HepG2 (cell line): ENCODE measurements at regions not wholly inside any gene's neighbourhood (a gene's known extent, or its start where the extent isn't known, plus 50 kb on each side); places are given as distances from the start of the nearest gene placed in this dataset.

Experiments
- ATAC-seq: fragments of 200-7000 bp; cut with Tn5 transposase; 3 replicates; pipeline ENCODE4 v1.9.1; 2020; ENCODE audit warnings: mild to moderate bottlenecking, moderate library complexity
- BruUV-seq: library from RNA; stranded (reverse); fragments of 400-500 nt; replicated peaks from 2 replicates; lab custom pipeline; 2021; lab: Mats Ljungman, UMichigan
- CTCF ChIA-PET: fragments of 300-600 bp; formaldehyde crosslinking; extraction: SDS; loops from one replicate; lab custom pipeline; 2021; ENCODE audit warnings: low total read pairs, inconsistent platforms, low intra/inter-chr PET ratio; lab: Yijun Ruan, JAX
- POLR2A ChIA-PET: fragments of 350-600 bp; sonication (Branson Sonifier 250); formaldehyde crosslinking; loops from one replicate; lab custom pipeline; 2020; ENCODE audit warnings: antibody characterized with exemption, inconsistent platforms; lab: Yijun Ruan, JAX
- DNase-seq: peaks from one replicate; pipeline ENCODE4 v3.0.0-alpha.2; 2015; ENCODE audit warnings: low spot score
- FAIRE-seq: peaks from 3 replicates; lab custom pipeline; 2011; peaks lifted over from hg19 to GRCh38; lab: Jason Lieb, UNC
- H2AFZ ChIP-seq: one replicate; pipeline ENCODE4 v1.6.1; 2011; ENCODE audit warnings: low read length, inconsistent platforms
- H3K27ac ChIP-seq: fragments of 300-600 bp; 3 replicates; pipeline ENCODE4 v1.8.0; 2011; ENCODE audit warnings: mixed run types, mild to moderate bottlenecking, mixed read lengths, low read length, inconsistent platforms; ENCODE audit not compliant: insufficient read depth; ENCODE audit errors: extremely low read length
- H3K27me3 ChIP-seq, 2 experiments: fragments of 200-600 bp in 1 of 2; 2 replicates in 1 of 2; 3 replicates in 1 of 2; pipeline versions ENCODE4 v1.6.0 to v1.8.0; 2011; ENCODE audit warnings: low read length in 2 of 2, mild to moderate bottlenecking in 2 of 2, moderate library complexity in 2 of 2, inconsistent platforms in 1 of 2; ENCODE audit not compliant: insufficient read depth in 2 of 2, control insufficient read depth in 1 of 2
- H3K36me3 ChIP-seq, 2 experiments: fragments of 200-600 bp in 1 of 2; replicated peaks in 1 of 2; 2 replicates in 1 of 2; 3 replicates in 1 of 2; pipeline versions ENCODE4 v1.5.1 to v1.8.0; 2011; ENCODE audit warnings: low read length in 2 of 2, inconsistent platforms in 1 of 2; ENCODE audit not compliant: insufficient read depth in 2 of 2, control insufficient read depth in 1 of 2
- H3K4me1 ChIP-seq: 2 replicates; pipeline ENCODE4 v1.5.1; 2012; ENCODE audit warnings: low read length, inconsistent platforms; ENCODE audit not compliant: insufficient read depth
- H3K4me2 ChIP-seq: 2 replicates; pipeline ENCODE4 v1.6.0; 2011; ENCODE audit warnings: low read depth, low read length, inconsistent platforms
- H3K4me3 ChIP-seq, 3 experiments: fragments of 200-600 bp in 1 of 3; sonication (generic), shearing (Covaris generic) in 1 of 3; replicated peaks in 1 of 3; 2 replicates each; pipeline ENCODE4 v1.5.1; 2011 to 2016; ENCODE audit warnings: low read length in 3 of 3, inconsistent platforms in 2 of 3, low read depth in 2 of 3, mild to moderate bottlenecking in 2 of 3, control low read depth in 1 of 3, mixed read lengths in 1 of 3; ENCODE audit not compliant: insufficient read depth in 1 of 3
- H3K79me2 ChIP-seq: one replicate; pipeline ENCODE4 v1.6.1; 2011; ENCODE audit warnings: low read length, inconsistent platforms; ENCODE audit not compliant: insufficient read depth
- H3K9ac ChIP-seq: 2 replicates; pipeline ENCODE4 v1.6.0; 2011; ENCODE audit warnings: mild to moderate bottlenecking, low read depth, low read length, inconsistent platforms; ENCODE audit not compliant: insufficient read depth
- H3K9me3 ChIP-seq: 2 replicates; pipeline ENCODE4 v1.5.1; 2012; ENCODE audit warnings: mild to moderate bottlenecking, low read length
- H4K20me1 ChIP-seq: 2 replicates; pipeline ENCODE4 v1.6.0; 2011; ENCODE audit warnings: inconsistent platforms, mild to moderate bottlenecking, low read length, moderate library complexity; ENCODE audit not compliant: insufficient read depth
- ATRX ChIP-seq: sonication (generic); formaldehyde crosslinking; IDR thresholded peaks from 2 replicates; pipeline ENCODE4 v1.4.0; 2020; ENCODE audit warnings: missing genetic modification reagents, borderline replicate concordance
- IRX3 ChIP-seq: sonication (generic); formaldehyde crosslinking; IDR thresholded peaks from 2 replicates; pipeline ENCODE4 v1.8.1; 2023; ENCODE audit warnings: mild to moderate bottlenecking, low read depth, missing genetic modification reagents, borderline replicate concordance
- PLRG1 ChIP-seq: fragments of 450-650 bp; conservative IDR thresholded peaks from 2 replicates; pipeline ENCODE4 v1.6.1; 2016
- SMC3 ChIP-seq: IDR thresholded peaks from 2 replicates; pipeline ENCODE4 v1.6.1; 2011; ENCODE audit warnings: low read length, improper control_type of control experiment
- ZBTB44 ChIP-seq: sonication (generic); formaldehyde crosslinking; IDR thresholded peaks from 2 replicates; pipeline ENCODE4 v1.4.0; 2020; ENCODE audit warnings: missing genetic modification reagents
- ZBTB7B ChIP-seq: sonication (generic); formaldehyde crosslinking; IDR thresholded peaks from 2 replicates; pipeline ENCODE4 v1.4.0; 2020; ENCODE audit warnings: missing genetic modification reagents
- ZNF232 ChIP-seq: sonication (generic); formaldehyde crosslinking; IDR thresholded peaks from 2 replicates; pipeline ENCODE4 v1.4.0; 2020; ENCODE audit warnings: missing genetic modification reagents, borderline replicate concordance
- ZNF564 ChIP-seq: sonication (generic); formaldehyde crosslinking; IDR thresholded peaks from 2 replicates; pipeline ENCODE4 v1.8.1; 2023; ENCODE audit warnings: mild to moderate bottlenecking, missing genetic modification reagents
- ZNF619 ChIP-seq: sonication (generic); formaldehyde crosslinking; IDR thresholded peaks from 2 replicates; pipeline ENCODE4 v1.4.0; 2020; ENCODE audit warnings: mild to moderate bottlenecking, missing genetic modification reagents
- ZNF768 ChIP-seq: sonication (generic); formaldehyde crosslinking; IDR thresholded peaks from 2 replicates; pipeline ENCODE4 v1.4.0; 2020; ENCODE audit warnings: missing genetic modification reagents
- WGBS: methylation state at CpG from one replicate; pipeline ENCODE4 v1.1.6; 2017; ENCODE audit warnings: low lambda C conversion rate; 5-methylcytosine and 5-hydroxymethylcytosine counted together
- in situ Hi-C: cut with HindIII; loops from 2 replicates; pipeline ENCODE4 v1.10.0; 2017; ENCODE audit warnings: low pct_unique_long_range_greater_than_20kb; ENCODE audit not compliant: extremely low pct_ligation_motif_present
- intact Hi-C: fragments of 100-400 bp; cut with micrococcal nuclease; formaldehyde crosslinking; loops from one replicate; pipeline ENCODE4 v1.10.0; 2022; ENCODE audit not compliant: unreplicated experiment

DNA sequence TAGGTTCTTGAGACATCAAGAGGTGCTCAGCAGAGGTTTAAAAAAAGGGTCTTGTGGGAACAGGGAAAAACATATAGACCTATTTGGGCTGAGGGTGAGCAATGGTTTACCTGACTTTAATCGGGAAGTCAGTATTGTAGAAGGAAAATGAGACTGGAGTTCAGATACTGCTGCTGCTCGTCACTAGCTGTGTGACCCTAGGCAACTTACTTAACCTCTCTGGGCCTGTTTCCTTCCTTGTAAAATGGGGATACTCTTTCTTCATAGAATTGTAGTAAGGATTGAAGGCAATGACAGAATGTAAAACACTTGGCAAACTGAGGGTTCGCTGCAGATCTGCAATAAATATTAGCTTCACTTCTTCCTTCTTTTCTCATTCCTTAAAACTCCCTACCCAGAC is 327.5 kb upstream of the PROK2 start:
- intact Hi-C loops (no loop called here), in situ Hi-C loops (no loop called here)
- POLR2A ChIA-PET = no interaction called here
- no peak for FAIRE-seq
- Histone ChIP-seq H3K79me2 (no peaks in the 10 kb centered on the region), H3K36me3 (no peaks in the 10 kb centered on the region), H4K20me1 (no peaks in the 10 kb centered on the region)
- TF ChIP-seq ZBTB44 (CRISPR knock-in tag) = no peak
- TF ChIP-seq ZNF768 (CRISPR knock-in tag) = peak; percentile 43; the same call in 1 of the 2 replicates
- TF ChIP-seq, all 625 proteins: peak for 1
- H3K4me1 ChIP-seq = no peaks in the 10 kb centered on the region
- H3K9me3 ChIP-seq = no peaks in the 10 kb centered on the region
- no peak for ATAC-seq
- DNase-seq = no peak
- no peak overlapping the region for H3K27ac ChIP-seq
- no TSS peak for BruUV-seq
- WGBS = 19% methylated on average over 3 of the region's 3 CpGs
- CTCF ChIA-PET = no interaction called here
- no peak overlapping the region for H2AFZ ChIP-seq
- H3K4me2 ChIP-seq = no peak overlapping the region
- no peak overlapping the region for H3K4me3 ChIP-seq
- no peaks in the 10 kb centered on the region; a peak in 1 of 5 replicates for H3K27me3 ChIP-seq
- no peak overlapping the region for H3K9ac ChIP-seq

DNA sequence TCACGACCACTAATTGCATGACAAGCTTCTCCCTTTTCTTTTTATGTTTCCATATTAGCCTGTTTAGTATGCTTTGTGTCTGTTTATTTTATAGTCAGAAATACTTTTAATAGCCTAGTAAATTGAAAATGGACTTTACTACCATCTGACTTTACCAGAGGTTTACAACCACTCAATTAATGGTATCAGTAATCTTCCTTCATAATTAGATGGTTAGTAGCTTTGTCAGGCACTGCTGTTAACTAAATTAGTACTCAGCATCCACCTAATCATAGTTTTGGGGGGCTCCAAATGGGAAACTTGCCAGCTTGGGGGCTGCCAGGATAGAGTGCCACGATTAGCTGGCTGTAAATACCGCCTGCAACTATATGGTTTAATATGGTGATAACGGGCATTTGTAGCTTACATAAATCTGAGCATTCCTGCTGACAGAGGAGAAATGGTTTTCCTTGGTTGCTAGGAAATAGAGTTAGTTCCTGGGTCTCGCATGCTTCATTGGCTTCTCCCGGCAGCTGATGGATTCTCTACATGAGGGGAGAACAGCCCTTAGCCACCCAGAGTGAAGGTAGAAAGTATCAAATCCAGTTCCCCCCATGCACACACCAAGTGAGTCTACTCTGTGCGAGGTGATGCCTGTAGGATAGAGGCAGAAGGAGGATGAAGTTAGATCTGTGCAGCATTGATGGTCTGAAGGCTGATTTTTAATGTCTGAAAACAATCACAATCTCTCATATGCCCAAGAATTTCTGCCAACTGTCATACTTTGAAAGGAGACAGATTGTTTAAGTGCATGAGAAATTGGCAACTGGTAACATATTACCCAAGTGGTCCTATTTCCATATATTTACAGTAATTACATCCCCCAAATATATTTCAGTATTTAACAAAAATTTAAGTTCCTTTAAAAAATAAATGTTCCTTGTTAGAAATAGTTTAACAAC is 326.6 kb upstream of the PROK2 start:
- Histone ChIP-seq H3K79me2 (no peaks in the 10 kb centered on the region), H3K4me3 (no peak overlapping the region), H3K27ac (no peak overlapping the region), H3K36me3 (no peaks in the 10 kb centered on the region), H3K9ac (no peak overlapping the region), H3K27me3 (no peaks in the 10 kb centered on the region; a peak in 1 of 5 replicates), H3K4me1 (no peaks in the 10 kb centered on the region), H2AFZ (no peak overlapping the region), H4K20me1 (no peaks in the 10 kb centered on the region), H3K9me3 (no peaks in the 10 kb centered on the region), H3K4me2 (no peak overlapping the region)
- POLR2A ChIA-PET = no interaction called here
- no TSS peak for BruUV-seq
- FAIRE-seq (no peak), ATAC-seq (no peak), DNase-seq (no peak)
- 19% methylated on average over 7 of the region's 7 CpGs for WGBS
- in situ Hi-C loops = no loop called here
- intact Hi-C loops = no loop called here
- TF ChIP-seq ZNF564 (CRISPR knock-in tag) (no peak), ZBTB7B (CRISPR knock-in tag) (no peak), ZNF232 (CRISPR knock-in tag) (no peak), ZNF619 (CRISPR knock-in tag) (no peak), SMC3 (no peak), ATRX (CRISPR knock-in tag) (no peak), PLRG1 (no peak), IRX3 (CRISPR knock-in tag) (no peak)
- CTCF ChIA-PET = no interaction called here
